GM21825 (cell line): ENCODE measurements at regions not wholly inside any gene's neighbourhood (a gene's known extent, or its start where the extent isn't known, plus 50 kb on each side); places are given as distances from the start of the nearest gene placed in this dataset.
A peak's percentile ranks its signal among the peaks of the same experiment; 100 is the strongest.

ENCODE experiments used
- ATAC-seq: cut with Tn5 transposase; IDR thresholded peaks from one replicate; pipeline ENCODE4 v1.9.1; 2021; ENCODE audit warnings: mild to moderate bottlenecking, moderate library complexity; ENCODE audit not compliant: unreplicated experiment

GRCh38 chr6:105507811-105508210, 104.9 kb upstream of the PREP start:
- no peak for ATAC-seq

DNA sequence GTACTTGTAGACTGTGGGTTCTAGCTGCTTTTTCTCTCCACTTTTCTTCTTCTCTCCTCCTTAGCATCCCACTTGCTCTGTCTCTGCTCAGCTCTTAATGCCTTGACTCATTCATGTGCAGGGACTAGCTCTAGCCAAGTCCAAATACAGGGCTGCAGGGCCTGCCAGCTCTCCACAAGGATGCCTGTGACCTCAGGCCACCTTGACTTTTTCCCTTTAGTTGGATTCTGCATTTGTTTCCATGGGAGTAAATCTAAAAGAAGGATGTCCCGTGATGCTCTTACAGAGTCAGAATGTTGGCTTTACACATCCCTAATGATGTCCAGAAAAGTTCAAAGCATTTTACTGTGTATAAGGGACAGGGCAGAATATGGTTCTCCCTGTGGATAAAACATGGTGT, 101.8 kb upstream of the PREP start:
- ATAC-seq, result no peak

DNA sequence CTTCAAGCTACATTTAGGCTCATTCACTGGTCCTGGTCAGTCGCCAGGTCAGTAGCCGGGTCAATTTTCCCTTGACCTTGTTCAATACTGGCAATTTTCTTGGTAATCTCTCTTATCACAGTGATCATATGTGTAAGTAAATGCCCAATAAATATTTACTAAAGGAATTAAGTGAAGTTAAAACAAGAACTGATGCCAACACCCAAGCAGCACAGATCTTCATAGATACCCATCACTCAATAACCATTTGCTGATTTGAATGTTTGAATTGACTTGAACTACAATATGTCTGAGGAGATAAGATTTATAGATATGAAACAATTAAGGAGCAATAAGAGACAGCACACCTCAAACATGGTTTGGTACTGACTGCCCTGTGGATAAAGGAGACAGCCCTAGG, 100.8 kb upstream of the PREP start:
- no peak for ATAC-seq

GRCh38 chr6:105501826-105502344, 99.0 kb upstream of the PREP start:
- no peak for ATAC-seq

GRCh38 chr6:105501246-105501645, 98.4 kb upstream of the PREP start:
- ATAC-seq, result no peak

GRCh38 chr6:105500693-105501092, 97.8 kb upstream of the PREP start:
- ATAC-seq, result no peak

DNA sequence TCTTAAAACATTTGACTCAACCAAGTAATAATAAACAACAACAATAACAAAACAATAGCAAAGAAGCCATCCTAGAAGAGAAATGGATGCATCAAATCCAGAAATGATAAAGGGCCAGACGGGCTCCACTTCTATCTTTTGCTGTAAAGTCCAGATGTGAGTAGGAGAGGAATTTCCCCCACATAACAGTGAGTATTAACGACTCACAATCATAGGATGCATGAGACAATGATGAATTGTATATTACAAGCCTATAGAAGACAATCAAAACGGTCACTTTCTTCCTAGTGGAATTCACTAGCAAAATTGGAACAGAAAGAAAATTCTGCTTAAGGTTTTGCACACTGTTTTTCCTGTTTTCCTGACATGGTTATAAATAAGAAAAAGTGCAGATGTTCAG, 97.0 kb upstream of the PREP start:
- ATAC-seq, result no peak

GRCh38 chr6:105499136-105499870, 96.4 kb upstream of the PREP start:
- no peak for ATAC-seq

DNA sequence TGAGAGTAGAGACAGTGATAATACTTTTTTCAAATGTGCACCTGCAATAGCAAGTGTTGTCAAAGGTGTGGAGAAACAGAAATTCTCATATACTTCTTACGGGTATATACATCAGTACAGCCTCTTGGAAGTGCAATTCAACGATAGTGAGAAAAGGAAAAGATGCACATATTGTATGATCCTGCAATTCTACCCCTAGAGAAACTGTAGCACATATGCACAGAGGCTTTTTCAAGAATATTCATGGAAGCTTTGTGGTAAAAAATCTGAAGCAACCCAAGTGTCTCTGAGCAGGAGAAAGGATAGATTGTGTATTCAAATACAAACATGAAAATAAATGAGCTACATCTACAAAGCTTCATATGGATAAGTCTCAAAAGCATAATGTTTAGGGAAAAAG, 94.7 kb upstream of the PREP start:
- no peak for ATAC-seq

DNA sequence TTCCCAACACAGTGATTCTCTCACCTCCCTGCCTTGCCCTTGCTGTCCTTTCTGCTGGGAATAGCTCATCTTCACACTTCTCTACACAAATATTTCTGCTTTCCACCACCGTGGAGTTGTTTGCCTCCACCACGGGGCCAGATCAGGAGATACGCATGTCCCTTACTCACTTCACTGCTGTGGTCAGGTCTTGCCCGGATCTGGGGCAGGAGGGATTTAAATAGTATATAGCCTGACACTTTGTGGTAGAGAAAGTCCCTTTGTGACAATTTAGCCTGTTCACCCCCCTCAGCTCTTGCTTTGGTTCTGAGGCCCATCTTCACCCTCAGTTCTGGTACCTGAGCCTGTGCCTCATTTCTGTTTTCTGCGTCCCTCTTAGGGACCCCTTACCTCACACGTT, 92.6 kb upstream of the PREP start:
- ATAC-seq, result no peak

GRCh38 chr6:105494688-105495087, 91.8 kb upstream of the PREP start:
- no peak for ATAC-seq

- peak; percentile 17 for ATAC-seq
These were observed 90.9 kb upstream of the PREP start for GRCh38 chr6:105493736-105494135.

DNA sequence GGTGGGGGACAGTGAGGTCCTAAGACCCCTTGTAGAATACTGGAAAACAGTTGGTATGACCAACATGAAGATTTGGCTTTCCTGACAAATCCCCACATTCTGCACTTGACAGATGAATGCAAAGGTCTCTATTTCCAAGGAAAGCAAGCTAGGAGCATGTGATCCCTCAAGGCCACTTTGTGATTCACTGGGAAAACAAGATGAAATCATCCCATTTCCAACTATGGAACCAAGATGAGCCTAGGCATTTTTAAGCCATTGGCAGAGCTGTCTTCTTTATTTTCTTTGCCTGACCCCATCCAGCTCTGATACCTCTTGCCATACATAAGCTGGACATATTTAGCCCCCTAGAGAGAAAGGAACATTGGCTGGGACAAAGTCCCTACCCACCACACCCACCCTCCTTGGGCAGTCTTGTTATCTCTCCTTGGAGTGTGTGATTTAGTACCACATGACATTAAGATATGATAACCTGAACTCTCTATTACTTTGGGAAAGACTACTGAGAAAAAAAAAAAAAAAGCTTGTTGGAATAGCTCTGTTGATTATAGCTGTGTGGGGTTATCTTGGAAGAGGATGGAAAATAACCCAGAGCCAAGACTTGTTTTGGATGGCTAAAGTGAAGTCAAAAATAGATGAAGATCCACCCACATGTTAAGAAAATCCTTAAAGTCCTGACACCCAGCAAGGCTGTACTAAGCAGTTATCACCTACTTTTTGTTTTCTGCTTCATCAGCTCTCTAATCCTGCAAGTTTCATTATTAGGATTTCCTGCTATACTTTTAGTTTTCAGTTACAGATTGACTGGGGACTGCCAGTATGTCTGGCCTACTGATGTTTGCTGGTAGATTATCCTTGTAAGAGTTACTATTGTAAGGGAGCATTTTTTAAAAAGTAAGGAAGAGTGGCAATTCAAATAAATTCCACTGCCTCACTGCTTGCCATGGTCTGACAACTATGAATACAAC, 90.1 kb upstream of the PREP start:
- peak; percentile 86 for ATAC-seq

DNA sequence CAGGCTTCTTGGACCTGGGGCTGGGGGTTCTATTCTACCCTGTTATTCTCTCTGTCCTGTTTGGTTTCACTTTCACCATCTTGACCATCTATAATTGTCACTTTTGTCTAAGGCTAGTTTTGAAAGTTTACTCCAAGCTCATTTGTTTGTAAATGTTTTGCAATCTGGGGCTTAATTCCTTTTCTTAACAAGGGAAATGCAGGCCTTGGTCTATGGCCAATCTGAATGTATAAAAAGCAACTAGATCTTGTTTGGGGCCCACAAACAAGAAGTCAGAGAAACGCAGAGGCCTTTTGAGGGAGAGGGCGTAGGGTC, 86.3 kb upstream of the PREP start:
- ATAC-seq, result no peak

GRCh38 chr6:105488516-105489215, 85.8 kb upstream of the PREP start:
- ATAC-seq, result no peak

DNA sequence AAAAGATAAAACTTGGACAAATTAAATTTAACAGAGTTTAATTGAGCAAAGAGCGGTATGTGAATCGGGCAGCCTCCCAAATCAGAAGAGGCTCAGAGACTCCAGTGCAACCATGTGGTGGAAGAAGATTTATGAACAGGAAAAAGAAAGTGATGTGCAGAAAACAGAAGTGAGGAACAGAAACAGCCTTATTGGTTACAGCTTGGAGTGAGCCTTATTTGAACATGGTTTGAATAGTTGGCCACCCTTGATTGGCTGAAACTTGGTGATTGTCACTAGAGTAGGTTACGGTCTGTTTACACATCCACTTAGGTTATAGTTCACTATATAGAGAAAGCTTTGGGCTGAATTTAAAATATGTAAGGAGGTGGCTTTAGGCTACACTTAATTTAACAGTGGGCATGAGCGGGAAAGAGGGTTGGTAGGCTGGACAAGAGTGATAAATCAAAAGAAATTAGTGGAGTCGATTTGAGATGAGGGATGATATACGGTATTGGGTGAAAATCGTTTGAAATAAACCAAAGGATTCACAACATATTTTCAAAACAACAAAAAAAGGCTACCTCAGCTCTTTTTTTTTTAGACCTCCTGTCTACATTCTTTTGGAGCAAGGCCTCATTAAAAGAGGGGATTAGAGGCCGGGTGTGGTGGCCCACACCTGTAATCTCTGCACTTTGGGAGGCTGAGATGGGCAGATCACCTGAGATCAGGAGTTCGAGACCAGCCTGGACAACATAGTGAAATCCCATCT, 84.3 kb upstream of the PREP start:
- ATAC-seq, result no peak

DNA sequence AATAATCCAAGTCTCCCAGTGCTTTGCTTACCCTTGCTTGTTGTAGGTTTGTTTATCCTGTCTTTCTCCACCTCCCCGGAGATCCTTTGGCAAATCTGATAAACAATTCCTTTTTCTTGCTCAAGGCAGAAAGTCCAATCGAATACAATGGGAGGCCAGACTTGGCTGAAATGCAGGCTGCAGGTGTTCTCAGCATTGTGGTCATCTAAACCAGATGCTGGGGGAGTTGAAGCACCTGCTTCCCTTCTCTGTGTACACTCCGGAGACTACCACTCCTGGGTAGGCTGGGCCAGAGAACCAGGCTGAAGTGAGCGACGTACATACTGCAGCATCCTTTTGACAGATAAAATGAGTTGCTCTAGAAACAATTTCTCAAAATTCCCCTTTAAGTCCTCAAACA, 82.6 kb upstream of the PREP start:
- ATAC-seq, result peak; percentile 57

DNA sequence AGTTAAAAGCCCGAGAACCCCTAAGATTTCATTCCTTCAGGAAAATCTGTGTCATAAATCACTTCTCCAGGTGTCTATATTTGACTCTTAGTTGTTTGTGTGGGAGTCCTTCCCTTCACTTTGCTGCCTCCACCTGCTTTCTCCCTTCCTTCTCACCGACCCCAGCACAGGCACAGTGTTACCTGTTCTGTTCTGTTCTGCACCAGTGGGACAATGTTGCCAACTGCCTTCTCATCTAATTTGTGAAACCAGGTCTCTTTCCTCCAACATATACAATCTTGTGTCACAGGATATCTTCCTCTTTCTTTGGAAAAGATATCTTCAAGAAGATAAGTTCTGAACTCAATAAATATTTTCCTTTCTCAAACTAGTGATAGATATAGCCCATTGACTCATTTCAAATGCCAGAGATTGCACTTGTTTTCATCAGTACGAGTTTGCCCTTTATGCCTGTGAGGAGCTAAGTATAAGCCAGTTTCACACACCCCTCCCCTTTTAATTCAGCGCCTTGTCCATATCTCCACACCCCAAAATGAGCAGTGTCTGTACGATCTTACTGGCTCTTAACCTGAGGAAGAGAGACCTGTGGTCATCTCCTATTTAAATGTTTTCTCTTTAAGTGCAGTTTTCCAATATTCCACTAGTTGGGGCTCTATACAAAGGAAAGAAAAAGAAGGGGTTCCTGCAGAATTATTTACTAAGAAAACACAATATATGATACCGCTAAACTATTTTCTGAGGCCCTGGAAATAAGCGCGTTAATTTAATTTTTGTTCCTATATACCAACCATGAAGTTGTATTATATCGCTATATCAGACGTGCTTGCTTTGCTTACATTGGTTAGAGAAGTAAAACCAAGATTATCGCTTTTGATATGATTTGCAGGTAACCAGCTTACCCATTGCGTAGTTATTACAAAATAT, 81.6 kb upstream of the PREP start:
- ATAC-seq, result no peak

DNA sequence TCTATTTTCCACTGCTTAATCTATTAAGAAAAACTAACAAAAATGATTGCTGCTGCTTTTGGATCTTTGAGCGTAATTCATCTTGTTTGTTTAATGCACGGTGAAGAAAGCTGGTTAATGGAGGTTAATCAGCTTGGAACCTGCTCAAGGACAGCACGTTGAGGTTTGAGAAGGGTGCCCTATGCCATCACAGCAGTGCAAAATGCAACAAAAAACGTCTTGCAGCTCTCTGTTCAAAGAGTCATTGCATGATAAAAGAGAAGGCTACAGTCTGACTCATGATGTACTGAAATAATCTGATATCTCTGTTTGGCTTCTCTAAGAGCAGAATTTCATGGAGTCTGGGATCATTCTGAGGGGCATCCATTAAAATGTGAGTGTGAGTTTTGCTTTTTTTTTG, 80.6 kb upstream of the PREP start:
- ATAC-seq, result no peak

GRCh38 chr6:105482921-105483320, 80.0 kb upstream of the PREP start:
- ATAC-seq, result no peak
